Heart left ventricle (tissue), 16 donors: ENCODE measurements at regions not wholly inside any gene's neighbourhood (a gene's known extent, or its start where the extent isn't known, plus 50 kb on each side); places are given as distances from the start of the nearest gene placed in this dataset.

ENCODE experiments used
- ATAC-seq, 4 donors: fragments of 200-7000 bp; cut with Tn5 transposase; one replicate each; pipeline ENCODE4 v1.9.1; 2020 to 2022; ENCODE audit warnings: moderate library complexity in 4 of 4, mild to moderate bottlenecking in 3 of 4, moderate number of reproducible peaks in 1 of 4
- DNase-seq, 5 donors: peaks; one replicate each; pipeline ENCODE4 v3.0.0-alpha.2; 2020
- H3K27ac ChIP-seq, 12 donors: fragments of 200-600 bp; sonication (generic) in 4 of 12; one replicate each; pipeline versions ENCODE4 v1.5.0 to v1.8.0; 2016 to 2022; ENCODE audit warnings: mild to moderate bottlenecking in 2 of 12
- H3K27me3 ChIP-seq, 9 donors: fragments of 200-600 bp; sonication (generic) in 2 of 9; one replicate each; pipeline versions ENCODE4 v1.5.1 to v1.8.0; 2016 to 2022; ENCODE audit warnings: mild to moderate bottlenecking in 3 of 9
- H3K36me3 ChIP-seq, 9 donors: fragments of 200-600 bp; sonication (generic) in 2 of 9; one replicate each; pipeline versions ENCODE4 v1.5.0 to v1.8.0; 2018 to 2022; ENCODE audit warnings: mild to moderate bottlenecking in 2 of 9
- H3K4me1 ChIP-seq, 12 donors: fragments of 200-600 bp; sonication (generic) in 4 of 12; one replicate each; pipeline versions ENCODE4 v1.5.0 to v1.8.0; 2016 to 2022; ENCODE audit warnings: mild to moderate bottlenecking in 3 of 12
- H3K4me3 ChIP-seq, 12 donors: fragments of 200-600 bp; sonication (generic) in 4 of 12; one replicate each; pipeline versions ENCODE4 v1.5.0 to v1.8.0; 2017 to 2022; ENCODE audit warnings: mild to moderate bottlenecking in 9 of 12, moderate library complexity in 4 of 12
- H3K9me3 ChIP-seq, 12 donors: fragments of 200-600 bp; sonication (generic) in 4 of 12; one replicate each; pipeline versions ENCODE4 v1.5.0 to v1.8.0; 2016 to 2022; ENCODE audit warnings: mild to moderate bottlenecking in 1 of 12
- CTCF ChIP-seq, 12 donors: fragments of 200-600 bp; sonication (generic) in 4 of 12; IDR thresholded peaks; one replicate each; pipeline versions ENCODE4 v1.5.0 to v1.8.0; 2018 to 2022; ENCODE audit warnings: antibody characterized with exemption in 12 of 12, mild to moderate bottlenecking in 5 of 12
- POLR2A ChIP-seq, 2 donors: fragments of 450-650 bp; IDR thresholded peaks; one replicate each; pipeline ENCODE4 v1.6.1; 2017; ENCODE audit warnings: antibody characterized with exemption in 2 of 2, mild to moderate bottlenecking in 2 of 2, moderate library complexity in 2 of 2
- WGBS, 4 donors: extraction: QIAGEN DNeasy Blood & Tissue Kit in 2 of 4; methylation state at CpG; one replicate each; pipeline versions ENCODE4 v1.1.5 to v1.1.7; 2013 to 2018; 5-methylcytosine and 5-hydroxymethylcytosine counted together
- intact Hi-C, 10 donors: fragments of 100-400 bp; cut with DNase I; formaldehyde crosslinking; loops; one replicate each; pipeline versions ENCODE4 v1.11.1 to v1.14.2; 2022
- donor health status: ischemic (EF 13 %, LVEDD 7.1; RV severe dilation, severe dysfunction).
- donor health status: healthy with polysubstance abuse.
- donor health status: DM: no; HTN: yes; CAD: no.
- donor health status: DM: no; HTN: no; CAD: no.
- donor health status: ischemic (EF 25% LVEDD 6.9; RV normal size, moderate dysfunction).
- donor health status: ischemic (EF 25% LVEDD 5.7; RV mildly dilated, moderate dysfunction).
- donor health status: healthy.
- donor health status: DM: yes; HTN: yes; CAD: no.
- donor health status: ischemic (EF 35%, LVEDD 5.7; RV mildly dilated, moderate dysfunction).
- donor health status: nonischemic (EF 11% LVEDD 7.7; RV severe dilation, severe dysfunction).
- donor health status: DM: yes; HTN: yes; CAD: no.
- donor health status: PGD.
- donor health status: ischemic (EF 29% LVEDD 5.4; RV normal size, mild dysfunction).
- donor health status: nonischemic (EF 23%, LVEDD 6.1; RV moderate dilation, normal function).

DNA sequence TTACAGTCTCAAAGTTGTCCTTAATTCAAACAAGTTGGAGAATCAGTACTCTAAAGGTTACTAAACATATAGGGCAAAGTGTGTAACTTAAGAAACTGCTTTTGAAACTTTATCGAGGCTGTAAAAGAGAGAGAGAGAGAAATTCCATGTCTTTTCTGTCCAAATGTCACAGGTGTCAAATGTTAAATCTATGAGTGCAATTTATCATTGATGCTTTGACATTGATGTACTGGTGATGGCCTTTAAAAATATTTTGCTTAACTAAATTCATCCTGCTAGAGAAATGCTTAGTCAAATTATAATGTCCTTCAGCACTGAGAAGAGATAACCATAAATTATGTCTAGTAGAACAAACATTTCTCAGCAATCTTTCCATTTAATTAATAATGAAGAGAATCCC is 1602.1 kb upstream of the TMEFF2 start:
- DNase-seq = no peak
- intact Hi-C loops = no loop called here
- Histone ChIP-seq H3K27me3 (no peaks in the 10 kb centered on the region), H3K4me1 (no peaks in the 10 kb centered on the region), H3K4me3 (no peak overlapping the region), H3K9me3 (no peaks in the 10 kb centered on the region), H3K36me3 (no peaks in the 10 kb centered on the region), H3K27ac (no peak overlapping the region)
- TF ChIP-seq POLR2A (IDR thresholded peaks at IDR 0.05) (no peak), CTCF (IDR thresholded peaks at IDR 0.05) (no peak)
- WGBS, 4 donors = 66 to 85% (median 71%) methylated on average over 1 of the region's 1 CpG
- ATAC-seq = no peak

DNA sequence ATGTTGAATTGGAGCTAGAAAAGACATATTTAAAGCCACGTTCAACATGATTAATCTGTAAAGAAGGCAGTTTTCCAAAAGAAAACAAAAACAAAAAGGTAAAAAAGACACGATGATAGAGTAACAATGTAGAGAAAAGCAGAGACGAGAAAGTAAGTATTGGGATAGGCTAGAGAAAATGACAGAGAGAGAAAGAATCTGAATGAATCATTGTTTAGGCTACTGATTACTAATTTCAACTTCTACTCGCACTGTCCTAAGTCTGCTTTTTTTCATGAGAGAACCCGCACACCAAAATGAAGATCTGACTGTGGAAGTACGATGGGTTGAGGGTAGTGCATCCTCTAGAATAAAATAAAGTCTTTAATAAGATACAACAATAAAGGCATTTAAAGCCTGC is 1599.2 kb upstream of the TMEFF2 start:
- Histone ChIP-seq H3K9me3 (no peaks in the 10 kb centered on the region), H3K27me3 (no peaks in the 10 kb centered on the region), H3K4me1 (no peaks in the 10 kb centered on the region), H3K36me3 (no peaks in the 10 kb centered on the region), H3K4me3 (no peak overlapping the region), H3K27ac (no peak overlapping the region)
- no peak for DNase-seq
- intact Hi-C loops = no loop called here
- ATAC-seq = no peak
- TF ChIP-seq CTCF (IDR thresholded peaks at IDR 0.05) (no peak), POLR2A (IDR thresholded peaks at IDR 0.05) (no peak)
- WGBS, 4 donors = 61 to 80% (median 71%) methylated on average over 6 of the region's 6 CpGs

DNA sequence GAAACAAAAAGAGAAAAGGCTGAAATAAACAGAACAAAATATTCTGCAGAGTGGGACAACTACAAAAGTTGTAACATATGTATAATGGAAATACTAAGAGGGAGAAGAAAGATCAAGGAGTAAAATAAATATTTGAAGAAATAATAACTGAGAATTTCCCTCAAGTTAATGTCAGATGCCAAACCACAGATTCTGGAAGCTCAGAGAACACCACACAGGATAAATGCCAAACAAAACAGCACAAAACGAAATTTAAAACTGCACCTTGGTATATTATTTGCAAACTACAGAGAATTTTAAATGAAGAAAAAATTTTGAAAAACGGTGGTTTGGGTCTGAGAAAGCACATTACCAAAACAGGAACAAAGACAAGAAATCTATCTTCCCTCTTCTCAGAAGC is 1588.9 kb upstream of the TMEFF2 start:
- intact Hi-C loops = no loop called here
- DNase-seq (no peak), ATAC-seq (no peak)
- Histone ChIP-seq H3K27me3 (no peaks in the 10 kb centered on the region), H3K4me3 (no peak overlapping the region), H3K36me3 (no peaks in the 10 kb centered on the region), H3K27ac (no peak overlapping the region), H3K4me1 (no peaks in the 10 kb centered on the region), H3K9me3 (peaks cover 0 to 2% (median 0%) of the 10 kb centered on the region in 12 donors)
- WGBS, 4 donors = 44 to 58% (median 52%) methylated on average over 2 of the region's 2 CpGs
- TF ChIP-seq CTCF (IDR thresholded peaks at IDR 0.05) (no peak), POLR2A (IDR thresholded peaks at IDR 0.05) (no peak)

DNA sequence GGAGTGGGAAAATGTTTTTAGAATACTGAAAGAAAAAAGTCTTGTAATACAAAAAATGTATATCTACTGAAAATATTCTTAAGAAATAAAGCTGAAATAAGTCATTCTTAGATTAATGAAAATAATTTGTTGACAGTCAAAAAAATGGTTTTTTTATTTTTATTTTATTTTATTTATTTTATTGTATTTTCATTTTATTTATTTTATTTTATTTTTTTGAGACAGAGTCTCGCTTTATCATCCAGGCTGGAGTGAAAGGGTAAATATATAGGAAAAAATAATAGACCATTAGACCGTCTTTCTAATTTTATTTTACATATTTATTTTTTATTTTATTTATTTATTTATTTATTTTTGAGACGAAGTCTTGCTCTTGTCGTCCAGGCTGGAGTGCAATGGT is 1583.6 kb upstream of the TMEFF2 start:
- 87 to 91% (median 90%) methylated on average over 4 of the region's 4 CpGs for WGBS, 4 donors
- Histone ChIP-seq H3K27ac (no peak overlapping the region), H3K9me3 (no peaks in the 10 kb centered on the region), H3K36me3 (no peaks in the 10 kb centered on the region), H3K27me3 (no peaks in the 10 kb centered on the region), H3K4me3 (no peak overlapping the region), H3K4me1 (no peaks in the 10 kb centered on the region)
- DNase-seq (no peak), ATAC-seq (no peak)
- intact Hi-C loops = no loop called here
- TF ChIP-seq POLR2A (IDR thresholded peaks at IDR 0.05) (no peak), CTCF (IDR thresholded peaks at IDR 0.05) (no peak)
